IPS-18a (cell line): ENCODE measurements at regions not wholly inside any gene's neighbourhood (a gene's known extent, or its start where the extent isn't known, plus 50 kb on each side); places are given as distances from the start of the nearest gene placed in this dataset.

Experiments
- H3K27ac ChIP-seq: one replicate; pipeline ENCODE4 v1.5.1; 2013; ENCODE audit warnings: low read length
- H3K27me3 ChIP-seq: one replicate; pipeline ENCODE4 v1.6.1; 2013; ENCODE audit warnings: mild to moderate bottlenecking, low read length; ENCODE audit not compliant: control insufficient read depth, insufficient read depth
- H3K36me3 ChIP-seq: one replicate; pipeline ENCODE4 v1.6.1; 2013; ENCODE audit warnings: low read depth, low read length; ENCODE audit not compliant: control insufficient read depth
- H3K4me1 ChIP-seq: one replicate; pipeline ENCODE4 v1.6.1; 2013; ENCODE audit warnings: low read depth, low read length; ENCODE audit not compliant: control insufficient read depth
- H3K4me3 ChIP-seq: one replicate; pipeline ENCODE4 v1.5.1; 2013; ENCODE audit warnings: low read length
- H3K9ac ChIP-seq: one replicate; pipeline ENCODE4 v1.6.1; 2013; ENCODE audit warnings: mild to moderate bottlenecking, low read length, moderate library complexity
- H3K9me3 ChIP-seq: one replicate; pipeline ENCODE4 v1.6.1; 2013; ENCODE audit warnings: low read depth, low read length; ENCODE audit not compliant: control insufficient read depth

GRCh38 chr10:61184429-61184828, 240.4 kb upstream of the RHOBTB1 start:
- H3K9ac ChIP-seq, result no peak overlapping the region
- no peak overlapping the region for H3K4me3 ChIP-seq
- H3K9me3 ChIP-seq, result no peaks in the 10 kb centered on the region
- H3K27ac ChIP-seq, result no peak overlapping the region
- H3K27me3 ChIP-seq, result no peaks in the 10 kb centered on the region
- H3K36me3 ChIP-seq, result no peaks in the 10 kb centered on the region
- H3K4me1 ChIP-seq, result peaks cover 3% of the 10 kb centered on the region

DNA sequence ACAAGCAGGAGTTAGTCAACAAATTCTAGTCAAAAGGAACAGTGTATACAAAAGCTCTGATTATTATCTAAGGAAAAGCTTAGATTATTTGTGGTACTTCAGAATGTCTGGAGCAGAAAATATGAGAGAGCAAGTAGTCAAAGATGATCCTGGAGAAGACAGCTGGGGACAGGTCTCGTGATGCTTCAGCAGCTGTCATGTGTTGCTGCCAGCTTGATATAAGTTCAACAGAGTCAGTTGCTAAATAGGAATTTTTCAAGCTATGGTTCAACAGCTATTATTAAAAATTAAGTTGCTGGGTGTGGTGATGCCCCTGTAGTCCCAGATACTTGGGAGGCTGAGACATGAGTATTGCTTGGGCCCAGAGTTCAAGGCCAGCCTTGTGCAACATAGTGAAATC, 240.0 kb upstream of the RHOBTB1 start:
- Histone ChIP-seq H3K36me3 (no peaks in the 10 kb centered on the region), H3K9me3 (no peaks in the 10 kb centered on the region), H3K4me1 (peaks cover 3% of the 10 kb centered on the region), H3K4me3 (no peak overlapping the region), H3K9ac (no peak overlapping the region), H3K27me3 (no peaks in the 10 kb centered on the region), H3K27ac (no peak overlapping the region)

- Histone ChIP-seq H3K4me3 (no peak overlapping the region), H3K27me3 (no peaks in the 10 kb centered on the region), H3K36me3 (no peaks in the 10 kb centered on the region), H3K4me1 (no peaks in the 10 kb centered on the region), H3K9ac (no peak overlapping the region), H3K9me3 (no peaks in the 10 kb centered on the region), H3K27ac (no peak overlapping the region)
These were observed 237.8 kb upstream of the RHOBTB1 start for GRCh38 chr10:61181832-61182231.

DNA sequence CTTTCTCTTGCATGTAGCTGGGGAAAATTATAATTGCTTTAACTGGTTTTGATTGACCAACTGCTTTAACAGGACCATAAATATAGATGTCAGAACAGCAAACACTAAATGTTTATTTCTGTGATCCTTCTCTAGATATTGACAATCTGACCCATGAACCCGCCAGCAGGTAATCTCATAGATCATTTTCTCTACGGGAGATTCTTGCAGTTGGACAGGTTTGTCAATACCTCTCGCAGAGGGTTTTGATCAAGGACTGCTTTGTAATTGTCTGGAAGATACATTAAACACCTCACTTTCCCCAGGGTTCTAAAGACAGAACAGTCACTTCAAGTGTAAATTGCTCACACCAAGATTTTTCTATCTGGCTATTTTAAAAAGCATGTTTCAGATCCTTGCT, 235.8 kb upstream of the RHOBTB1 start:
- Histone ChIP-seq H3K9me3 (no peaks in the 10 kb centered on the region), H3K36me3 (no peaks in the 10 kb centered on the region), H3K4me1 (no peaks in the 10 kb centered on the region), H3K27me3 (no peaks in the 10 kb centered on the region), H3K4me3 (no peak overlapping the region), H3K27ac (no peak overlapping the region), H3K9ac (no peak overlapping the region)

DNA sequence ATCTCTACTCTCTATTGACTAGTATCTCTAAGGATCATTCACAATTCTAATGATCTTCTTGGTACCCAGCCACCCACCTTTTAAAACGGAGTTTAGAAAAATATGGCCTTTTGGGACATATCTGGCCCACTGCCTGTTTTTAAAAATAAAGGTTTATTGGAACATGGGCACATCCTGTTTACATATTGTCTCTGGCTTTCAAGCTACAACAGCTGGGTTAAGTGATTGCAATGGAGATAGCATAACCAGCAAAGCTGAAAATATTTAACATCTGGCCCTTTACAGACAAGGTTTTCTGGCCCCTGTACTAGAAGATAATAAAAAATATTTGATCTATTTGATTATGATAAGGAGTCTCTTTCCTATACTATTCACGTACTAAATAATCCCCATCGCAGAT, 232.4 kb upstream of the RHOBTB1 start:
- no peaks in the 10 kb centered on the region for H3K9me3 ChIP-seq
- H3K4me3 ChIP-seq, result no peak overlapping the region
- H3K9ac ChIP-seq, result no peak overlapping the region
- H3K27me3 ChIP-seq, result no peaks in the 10 kb centered on the region
- no peaks in the 10 kb centered on the region for H3K36me3 ChIP-seq
- H3K27ac ChIP-seq, result no peak overlapping the region
- H3K4me1 ChIP-seq, result no peaks in the 10 kb centered on the region

DNA sequence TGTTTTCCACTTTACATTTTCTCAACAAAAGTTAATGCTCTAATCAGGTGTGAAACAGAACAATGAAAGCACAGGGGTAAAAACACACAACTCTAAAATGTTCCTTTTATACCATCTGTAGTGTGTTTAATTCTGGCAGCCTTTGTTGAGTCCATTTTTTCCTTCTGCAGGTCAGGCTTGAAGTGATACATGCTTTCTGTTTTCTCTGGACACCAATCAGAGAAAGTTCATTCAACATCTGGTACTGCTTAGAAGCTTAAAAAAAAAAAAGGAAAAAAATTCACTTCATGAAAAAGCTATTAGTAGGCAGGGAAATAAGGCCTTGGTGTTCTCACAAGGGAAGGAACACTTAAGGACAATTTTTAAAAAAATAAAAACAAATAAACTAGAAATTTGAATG, 231.3 kb upstream of the RHOBTB1 start:
- no peaks in the 10 kb centered on the region for H3K36me3 ChIP-seq
- H3K9me3 ChIP-seq, result no peaks in the 10 kb centered on the region
- H3K4me3 ChIP-seq, result no peak overlapping the region
- no peak overlapping the region for H3K27ac ChIP-seq
- H3K4me1 ChIP-seq, result no peaks in the 10 kb centered on the region
- H3K9ac ChIP-seq, result no peak overlapping the region
- no peaks in the 10 kb centered on the region for H3K27me3 ChIP-seq

- no peaks in the 10 kb centered on the region for H3K9me3 ChIP-seq
- H3K4me1 ChIP-seq, result no peaks in the 10 kb centered on the region
- H3K36me3 ChIP-seq, result no peaks in the 10 kb centered on the region
- no peak overlapping the region for H3K27ac ChIP-seq
- no peak overlapping the region for H3K4me3 ChIP-seq
- H3K9ac ChIP-seq, result no peak overlapping the region
- no peaks in the 10 kb centered on the region for H3K27me3 ChIP-seq
These were observed 229.5 kb upstream of the RHOBTB1 start for GRCh38 chr10:61173450-61173849.

DNA sequence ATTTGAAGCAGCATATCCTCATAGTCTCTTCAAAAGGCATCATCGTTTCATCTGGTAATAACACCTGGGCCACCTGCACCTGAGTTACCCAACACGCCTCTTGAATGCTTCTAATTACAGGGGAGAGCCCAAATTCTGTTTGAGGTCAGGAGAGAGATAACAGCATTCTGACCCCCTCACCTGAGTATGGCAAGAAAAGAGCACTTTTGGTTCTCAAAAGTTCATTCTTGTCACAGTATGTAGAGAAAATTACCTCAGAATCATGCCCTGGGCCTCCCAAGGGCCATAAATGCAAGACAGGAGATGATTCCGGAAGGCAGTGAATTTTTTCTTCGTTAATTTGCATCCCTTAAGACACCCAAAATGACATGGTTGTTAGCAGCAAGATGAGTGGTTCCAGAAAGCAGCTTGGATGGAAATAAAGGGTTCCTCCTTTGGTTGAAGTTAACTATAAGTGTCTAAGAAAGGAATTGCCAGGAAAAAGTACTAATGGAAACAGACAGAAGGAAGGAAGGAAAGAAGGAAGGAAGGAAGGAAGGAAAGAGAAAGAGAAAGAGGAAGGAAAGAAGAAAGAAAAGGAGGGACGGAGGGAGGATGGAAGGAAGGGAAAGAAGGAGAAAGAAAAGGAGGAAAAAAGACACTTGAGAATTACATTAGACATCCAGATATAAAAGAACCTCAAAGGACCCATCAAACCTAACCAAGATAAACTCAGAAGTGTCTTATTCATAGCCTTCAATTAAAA, 228.4 kb upstream of the RHOBTB1 start:
- no peaks in the 10 kb centered on the region for H3K36me3 ChIP-seq
- no peak overlapping the region for H3K4me3 ChIP-seq
- H3K9ac ChIP-seq, result no peak overlapping the region
- no peaks in the 10 kb centered on the region for H3K4me1 ChIP-seq
- no peak overlapping the region for H3K27ac ChIP-seq
- no peaks in the 10 kb centered on the region for H3K9me3 ChIP-seq
- no peaks in the 10 kb centered on the region for H3K27me3 ChIP-seq

DNA sequence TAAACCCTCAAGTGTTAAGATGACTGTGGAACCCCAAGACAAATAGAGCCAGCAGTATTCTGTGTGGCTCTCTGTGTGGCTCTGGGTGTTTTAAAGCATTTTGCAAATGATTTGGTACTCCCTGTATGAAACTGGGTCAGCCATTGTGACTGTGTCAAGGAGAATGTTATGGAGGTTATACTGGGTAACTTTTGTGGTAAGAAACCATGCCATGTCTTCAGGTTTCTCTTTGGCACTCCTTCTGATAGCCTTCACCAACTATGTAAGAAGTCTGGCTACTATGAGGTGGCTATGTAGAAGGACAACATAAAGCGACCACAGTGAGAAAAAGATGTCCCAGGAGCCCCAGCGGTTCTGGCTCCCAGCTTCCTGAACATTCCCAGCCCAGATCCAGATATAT, 226.6 kb upstream of the RHOBTB1 start:
- H3K4me1 ChIP-seq, result no peaks in the 10 kb centered on the region
- no peaks in the 10 kb centered on the region for H3K27me3 ChIP-seq
- H3K27ac ChIP-seq, result no peak overlapping the region
- no peak overlapping the region for H3K9ac ChIP-seq
- no peaks in the 10 kb centered on the region for H3K36me3 ChIP-seq
- no peak overlapping the region for H3K4me3 ChIP-seq
- no peaks in the 10 kb centered on the region for H3K9me3 ChIP-seq

DNA sequence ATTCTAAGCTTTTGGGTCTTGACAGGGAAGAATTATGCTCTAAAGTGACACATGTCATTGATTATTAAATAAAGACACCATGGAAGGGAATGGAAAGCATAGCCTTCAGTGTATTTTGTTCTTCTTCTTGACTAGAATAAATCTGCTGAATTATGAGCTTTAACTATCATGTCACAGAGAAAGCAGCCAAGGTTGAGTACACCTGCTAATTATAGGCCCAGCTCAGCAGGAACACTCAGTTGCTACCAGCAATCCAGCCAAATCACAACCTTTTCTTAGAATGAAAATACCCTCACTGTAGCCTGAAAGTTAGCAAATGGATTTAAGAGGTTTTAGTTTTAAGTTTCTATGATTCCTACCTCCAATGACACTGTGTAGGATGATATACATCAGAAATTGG, 225.3 kb upstream of the RHOBTB1 start:
- no peak overlapping the region for H3K27ac ChIP-seq
- H3K27me3 ChIP-seq, result no peaks in the 10 kb centered on the region
- no peaks in the 10 kb centered on the region for H3K4me1 ChIP-seq
- no peaks in the 10 kb centered on the region for H3K36me3 ChIP-seq
- no peak overlapping the region for H3K4me3 ChIP-seq
- H3K9me3 ChIP-seq, result no peaks in the 10 kb centered on the region
- H3K9ac ChIP-seq, result no peak overlapping the region

DNA sequence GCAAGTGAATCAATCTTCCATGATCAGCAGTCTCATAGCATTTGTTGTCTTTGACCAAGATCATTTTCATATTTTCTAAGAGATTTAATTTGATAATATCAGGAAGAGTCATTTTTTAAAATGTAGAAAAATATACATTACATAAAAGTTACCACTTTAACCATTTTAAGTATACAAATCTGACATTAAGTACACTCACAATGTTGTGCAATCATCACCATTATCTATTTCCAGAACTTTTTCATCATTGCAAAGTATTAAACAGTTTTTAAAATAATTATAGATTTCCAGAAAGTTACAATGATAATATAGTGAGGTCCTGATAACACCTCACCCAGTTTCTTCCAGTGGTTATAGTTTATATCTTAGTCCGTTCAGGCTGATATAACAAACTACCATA, 222.5 kb upstream of the RHOBTB1 start:
- Histone ChIP-seq H3K36me3 (no peaks in the 10 kb centered on the region), H3K27me3 (no peaks in the 10 kb centered on the region), H3K4me3 (no peak overlapping the region), H3K4me1 (no peaks in the 10 kb centered on the region), H3K27ac (no peak overlapping the region), H3K9me3 (no peaks in the 10 kb centered on the region), H3K9ac (no peak overlapping the region)

GRCh38 chr10:61166065-61166464, 222.1 kb upstream of the RHOBTB1 start:
- Histone ChIP-seq H3K27ac (no peak overlapping the region), H3K4me3 (no peak overlapping the region), H3K9ac (no peak overlapping the region), H3K4me1 (no peaks in the 10 kb centered on the region), H3K27me3 (no peaks in the 10 kb centered on the region), H3K36me3 (no peaks in the 10 kb centered on the region), H3K9me3 (no peaks in the 10 kb centered on the region)
